Ecto neural progenitor cell (in vitro differentiated cells): ENCODE measurements at regions not wholly inside any gene's neighbourhood (a gene's known extent, or its start where the extent isn't known, plus 50 kb on each side); places are given as distances from the start of the nearest gene placed in this dataset.
A peak's percentile ranks its signal among the peaks of the same experiment; 100 is the strongest.
"Not testable (repeated sequence)": the region's sequence is repeated elsewhere in the genome, so short reads cannot be mapped to it uniquely, and the experiment has no call there.

Experiments
- DNase-seq: peaks from one replicate; pipeline ENCODE4 v3.0.0-alpha.2; 2018; ENCODE audit warnings: low spot score

GRCh38 chr16:29199626-29200025 is 206.9 kb downstream of the NPIPB11 start:
- DNase-seq = peak; percentile 34

DNA sequence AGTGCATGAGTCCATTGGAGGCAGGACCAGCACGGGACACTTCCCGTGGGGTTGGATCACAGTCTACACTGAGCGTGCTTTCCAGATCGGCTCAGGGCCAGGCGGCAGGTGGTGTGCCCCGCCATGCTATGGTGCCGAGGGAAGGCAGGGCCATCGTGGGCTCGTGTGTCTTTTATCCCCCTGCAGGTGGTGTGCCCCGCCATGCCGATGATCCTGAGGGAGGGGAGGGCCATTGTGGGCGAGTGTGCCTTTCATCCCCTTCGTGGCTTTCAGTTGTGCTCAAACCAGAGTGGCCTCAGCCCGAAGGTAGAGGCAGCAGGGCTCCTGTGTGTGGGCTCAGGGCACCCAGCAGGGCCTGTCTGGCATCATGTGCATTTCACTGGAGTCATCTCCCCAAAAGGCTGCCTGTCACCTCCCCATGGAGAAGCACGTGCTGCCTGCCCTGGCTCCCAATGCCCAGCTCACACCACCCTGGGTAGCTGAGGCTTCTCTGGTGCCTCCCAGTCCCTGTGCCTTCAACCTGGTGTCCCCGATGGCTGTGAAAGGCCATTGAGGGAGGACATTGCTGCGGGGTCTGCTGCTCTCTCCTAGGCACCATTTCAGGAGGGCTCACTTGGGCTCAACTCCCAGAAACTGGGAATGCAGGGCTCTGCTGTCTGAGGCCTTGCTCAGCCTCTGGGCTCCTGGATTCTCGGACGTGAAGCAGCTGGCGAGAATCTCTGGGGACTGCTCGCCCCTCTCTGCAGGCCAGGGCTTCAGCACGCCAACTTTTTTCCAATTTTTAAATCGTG is 207.6 kb downstream of the NPIPB11 start:
- DNase-seq = peak; percentile 36

- DNase-seq = peak; percentile 23
Observed at GRCh38 chr16:29198231-29198630, 208.3 kb downstream of the NPIPB11 start.

- DNase-seq = peak; percentile 10
Observed at GRCh38 chr16:29197494-29198100, 208.9 kb downstream of the NPIPB11 start.

- DNase-seq = not testable (repeated sequence)
Observed at GRCh38 chr16:29196746-29197145, 209.8 kb downstream of the NPIPB11 start.

GRCh38 chr16:29195116-29195872 is 210.4 kb downstream of the LAT start:
- peak; percentile 25 for DNase-seq

DNA sequence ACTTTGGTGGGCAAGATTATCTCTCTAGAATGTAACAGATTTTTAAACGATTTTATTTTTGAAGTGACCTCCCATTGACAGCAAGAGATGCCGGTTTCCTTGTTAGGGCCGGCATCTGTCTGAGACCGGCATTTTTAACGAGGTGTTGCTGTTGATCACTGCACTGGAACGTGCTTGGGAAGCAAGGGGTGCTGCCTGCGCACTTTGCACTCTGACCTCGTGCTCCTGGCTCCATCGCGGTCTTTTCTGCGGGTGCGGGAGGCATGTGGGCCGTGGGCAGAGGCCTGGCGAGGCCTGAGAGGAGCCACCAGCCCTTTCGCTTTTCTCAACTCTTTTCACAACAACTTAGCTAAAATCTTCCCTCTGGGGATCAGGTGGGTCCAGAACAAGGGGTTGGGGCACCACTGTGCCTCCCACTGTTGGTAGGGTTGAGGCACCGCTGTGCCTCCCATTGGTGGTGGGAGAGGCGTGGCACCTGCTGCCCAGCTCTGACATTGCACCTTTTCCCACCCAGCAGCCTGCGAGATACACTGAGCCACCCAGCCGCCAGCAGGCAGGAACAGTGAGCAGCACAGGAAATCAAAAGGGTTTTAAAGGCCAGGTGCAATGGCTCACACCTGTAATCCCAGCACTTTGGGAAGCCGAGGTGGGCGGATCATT is 209.5 kb downstream of the LAT start:
- DNase-seq = peak; percentile 3

GRCh38 chr16:29193634-29194033 is 208.8 kb downstream of the LAT start:
- DNase-seq = peak; percentile 31

GRCh38 chr16:29193248-29193574 is 208.4 kb downstream of the LAT start:
- DNase-seq = not testable (repeated sequence)

DNA sequence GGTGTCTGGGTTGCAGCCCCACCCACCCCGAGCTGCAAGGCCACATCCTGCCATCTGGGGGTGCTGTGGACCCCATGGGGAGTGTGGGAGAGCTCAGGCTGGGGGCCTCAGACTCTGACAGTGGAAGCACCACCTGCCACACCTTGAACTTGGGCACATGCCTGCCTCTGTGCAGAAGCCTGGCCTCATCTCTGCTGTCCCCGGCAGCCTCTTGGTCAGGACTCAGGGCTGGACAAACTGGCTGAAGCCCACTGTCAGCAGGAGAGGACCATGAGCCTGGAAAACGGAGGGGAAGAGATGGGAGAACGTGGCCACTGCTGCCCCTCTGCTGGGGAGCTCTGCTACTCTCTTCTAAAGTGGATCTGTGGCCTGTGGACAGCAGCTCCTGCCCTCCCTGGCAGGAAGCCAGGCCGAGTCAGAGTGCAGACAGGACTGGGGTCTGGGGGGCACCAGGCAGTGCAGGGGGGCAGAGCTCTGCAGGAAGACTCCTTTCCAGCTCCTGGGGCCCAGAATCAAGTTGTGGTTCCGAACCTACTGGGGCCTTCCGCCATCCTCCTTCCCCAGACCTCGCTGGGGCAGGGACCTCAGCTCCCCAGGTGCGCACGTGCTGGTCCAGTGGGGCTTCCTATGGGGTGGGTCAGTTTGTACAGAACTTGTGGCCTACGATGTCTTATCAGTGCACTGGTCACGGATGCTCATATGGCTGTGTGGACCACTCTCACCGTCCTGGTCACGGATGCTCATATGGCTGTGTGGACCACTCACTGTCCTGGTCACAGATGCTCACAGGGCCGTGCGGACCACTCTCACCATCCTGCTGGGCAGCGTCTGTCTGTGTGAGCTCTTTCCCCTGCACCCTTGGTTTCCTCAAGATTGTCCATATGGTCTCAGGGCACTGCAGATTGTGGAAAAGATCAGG is 207.7 kb downstream of the LAT start:
- peak; percentile 39 for DNase-seq

DNA sequence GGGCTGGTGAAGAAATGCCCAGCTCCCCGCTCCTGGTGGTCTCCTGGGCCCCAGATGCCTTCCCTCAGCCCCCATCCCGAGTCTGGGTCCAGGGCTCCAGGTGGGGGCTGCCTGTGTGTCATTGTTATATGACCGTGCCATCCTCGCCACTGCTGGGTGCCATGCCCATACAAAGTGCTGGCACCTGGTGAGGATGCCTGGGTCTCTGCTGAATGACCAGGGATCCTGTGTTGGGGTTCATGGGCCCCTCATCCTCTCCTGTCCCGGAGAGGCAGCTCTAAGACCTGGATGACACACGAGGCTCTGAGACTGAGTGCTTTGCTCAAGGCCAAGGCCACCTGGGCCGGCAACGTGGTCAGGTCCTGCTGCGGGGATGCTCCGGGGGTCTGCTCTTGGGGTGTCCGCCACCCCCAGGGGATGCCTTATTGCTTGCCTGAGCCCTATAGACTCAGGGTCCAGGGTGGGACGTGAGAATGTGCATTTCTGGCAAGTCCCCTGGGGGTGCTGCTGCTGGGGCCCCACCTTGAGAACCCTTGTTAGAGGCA is 206.9 kb downstream of the LAT start:
- DNase-seq = peak; percentile 21

DNA sequence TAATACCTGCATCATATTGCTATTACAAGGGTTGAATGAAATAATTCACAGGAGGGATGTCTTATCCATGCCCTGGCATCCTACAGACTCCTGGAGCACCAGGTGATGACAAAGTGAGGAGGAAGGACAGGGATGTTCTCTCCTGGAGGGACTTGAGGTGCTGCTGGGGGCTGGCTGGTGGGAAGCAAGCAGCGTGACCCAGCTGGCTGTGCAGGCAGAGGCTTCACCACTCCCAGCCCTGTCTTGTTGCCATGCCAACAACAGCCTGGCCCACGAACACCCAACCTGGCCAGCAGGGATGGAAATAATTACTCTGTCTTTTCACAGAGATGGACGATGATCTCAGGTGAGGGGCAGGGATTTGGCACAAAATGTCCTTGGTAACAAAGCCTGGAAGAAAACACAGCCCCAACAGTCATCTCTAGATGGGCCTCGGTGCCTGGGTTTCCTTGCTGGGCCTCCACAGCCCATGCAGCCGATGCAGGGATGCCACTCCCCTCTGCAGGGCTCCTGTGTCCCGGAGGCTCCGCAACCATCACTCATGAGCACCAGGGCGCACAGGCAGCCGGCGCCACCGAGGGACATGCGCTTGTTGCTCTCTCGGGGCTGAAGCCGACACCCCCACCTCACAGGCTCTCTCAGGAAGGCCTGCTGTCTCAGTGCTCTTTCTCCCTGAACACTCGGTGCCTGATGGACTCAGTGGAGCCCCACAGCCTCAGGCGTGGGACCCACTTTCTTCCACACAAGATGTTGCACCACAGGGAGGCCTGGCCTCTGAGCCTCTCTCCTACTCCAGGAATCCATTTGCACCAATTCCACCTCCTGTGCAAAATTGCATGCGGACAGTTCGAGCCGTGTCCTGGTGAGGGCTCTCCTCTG is 205.9 kb downstream of the LAT start:
- not testable (repeated sequence) for DNase-seq

GRCh38 chr16:29188806-29189205 is 204.0 kb downstream of the LAT start:
- not testable (repeated sequence) for DNase-seq

DNA sequence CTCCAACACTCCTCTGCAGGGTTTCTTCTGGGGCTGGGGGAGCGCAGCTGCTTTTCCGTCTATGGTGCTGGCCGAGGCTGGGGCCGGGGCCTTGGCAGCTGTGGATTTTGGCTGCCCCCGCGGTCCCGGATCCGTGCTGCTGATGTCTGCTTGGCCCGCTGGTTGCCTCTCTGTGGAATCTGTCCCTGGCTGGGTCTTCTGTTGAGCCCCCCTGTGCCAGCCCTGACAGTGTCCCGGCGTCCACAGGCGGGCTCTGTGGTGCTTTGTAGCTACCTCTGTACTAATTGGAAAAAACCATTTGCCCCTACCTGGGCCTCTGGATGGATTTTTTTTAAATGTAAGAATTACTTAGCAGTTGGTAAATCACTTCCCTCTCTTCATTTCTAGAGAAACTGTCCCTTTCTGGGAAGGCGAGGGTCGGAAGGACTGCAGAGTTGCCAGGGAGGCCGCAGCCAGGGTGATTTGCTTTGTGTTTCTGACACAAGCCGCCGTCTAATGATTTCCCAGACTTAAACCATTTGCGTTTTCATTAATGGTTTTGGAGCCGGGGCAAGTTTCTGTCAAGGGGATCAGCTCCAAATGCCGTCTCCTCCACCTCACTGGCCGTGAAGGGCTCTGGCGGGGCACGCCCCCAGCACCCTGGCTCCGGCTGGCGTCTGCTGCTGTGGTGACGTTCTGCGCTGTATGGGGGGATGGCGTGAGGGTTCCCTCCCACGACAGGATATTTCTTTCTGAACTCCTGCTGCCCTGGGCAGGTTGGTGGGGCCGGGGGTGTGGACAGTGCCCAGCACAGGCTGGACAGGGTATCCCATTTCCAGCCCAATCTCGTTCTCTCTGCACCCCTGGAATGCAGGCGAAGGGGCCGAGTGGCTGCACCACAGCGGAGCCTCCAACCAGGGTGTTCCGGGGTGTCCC is 201.7 kb downstream of the LAT start:
- DNase-seq = not testable (repeated sequence)

GRCh38 chr16:29185872-29186271 is 201.0 kb downstream of the LAT start:
- DNase-seq = not testable (repeated sequence)

DNA sequence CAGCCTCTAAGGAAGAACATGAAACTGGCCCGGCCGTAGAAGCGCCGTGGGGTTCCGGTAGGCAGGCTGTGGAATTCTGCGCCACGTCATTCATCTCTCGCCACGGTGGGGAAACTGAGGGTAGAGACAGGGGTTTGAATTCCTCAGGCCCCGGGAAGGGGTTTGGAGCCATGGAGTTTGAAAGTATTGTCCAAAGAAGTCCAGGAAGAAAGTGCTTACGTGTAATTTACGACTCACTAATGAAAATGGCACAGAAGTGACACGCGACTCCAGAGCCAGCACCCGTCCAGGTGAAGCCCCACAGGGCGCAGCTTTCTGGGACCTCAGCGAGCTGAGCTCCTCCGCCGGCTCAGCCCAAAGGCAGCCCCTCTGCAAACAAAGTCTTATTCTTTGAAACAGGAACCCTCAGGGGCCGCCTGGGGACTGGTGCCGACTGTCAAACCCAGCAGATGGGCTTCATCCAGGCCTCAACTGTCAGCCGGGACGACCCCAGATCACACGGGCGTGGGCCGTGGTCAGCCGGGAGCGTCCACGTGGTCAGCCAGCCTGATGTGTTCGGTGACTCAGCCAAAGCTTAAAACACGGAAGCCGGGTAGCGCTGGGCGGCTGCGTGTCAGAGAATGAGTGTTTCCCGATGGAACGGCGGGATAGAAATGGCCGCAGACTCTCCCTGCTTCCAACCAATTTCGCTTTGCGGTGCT is 200.0 kb downstream of the LAT start:
- not testable (repeated sequence) for DNase-seq

GRCh38 chr16:29182940-29183868 is 198.4 kb downstream of the LAT start:
- DNase-seq = not testable (repeated sequence)
